A673 (cell line): ENCODE measurements at regions not wholly inside any gene's neighbourhood (a gene's known extent, or its start where the extent isn't known, plus 50 kb on each side); places are given as distances from the start of the nearest gene placed in this dataset.

Experiments
- BruUV-seq: library from RNA; stranded (reverse); fragments of 400-500 nt; replicated peaks from 2 replicates; lab custom pipeline; 2021; lab: Mats Ljungman, UMichigan
- CTCF ChIA-PET: fragments of 300-600 bp; sonication (Branson Sonifier 250); formaldehyde crosslinking; loops from one replicate; lab custom pipeline; 2022; ENCODE audit warnings: antibody characterized with exemption; lab: Charles Lee
- POLR2A ChIA-PET: fragments of 300-600 bp; sonication (Branson Sonifier 250); formaldehyde crosslinking; loops from one replicate; lab custom pipeline; 2022; ENCODE audit warnings: antibody characterized with exemption; ENCODE audit not compliant: low non-redundant PET; lab: Charles Lee
- DNase-seq: peaks from one replicate; pipeline ENCODE4 v3.0.0-alpha.2; 2015; ENCODE audit warnings: low spot score
- H3K27ac ChIP-seq: fragments of 200-600 bp; sonication (generic); 2 replicates; pipeline ENCODE4 v1.5.1; 2016; ENCODE audit warnings: mixed run types, low read depth, mild to moderate bottlenecking, mixed read lengths, antibody characterized with exemption, low read length; ENCODE audit not compliant: poor library complexity, severe bottlenecking
- H3K27me3 ChIP-seq: fragments of 200-600 bp; sonication (generic); replicated peaks from 2 replicates; pipeline ENCODE4 v1.6.1; 2017; ENCODE audit warnings: mixed run types, low read depth, mild to moderate bottlenecking, mixed read lengths, antibody characterized with exemption, low read length; ENCODE audit not compliant: insufficient read depth, poor library complexity
- H3K36me3 ChIP-seq: fragments of 200-600 bp; sonication (generic); 2 replicates; pipeline ENCODE4 v1.6.1; 2016; ENCODE audit warnings: mixed run types, mild to moderate bottlenecking, mixed read lengths, antibody characterized with exemption, low read length; ENCODE audit not compliant: insufficient read depth, poor library complexity, severe bottlenecking
- H3K4me1 ChIP-seq: fragments of 200-600 bp; sonication (generic); 2 replicates; pipeline ENCODE4 v1.6.1; 2017; ENCODE audit warnings: mixed run types, mild to moderate bottlenecking, mixed read lengths, antibody characterized with exemption, low read length; ENCODE audit not compliant: insufficient read depth, poor library complexity, severe bottlenecking
- H3K4me3 ChIP-seq: fragments of 200-600 bp; sonication (generic); 2 replicates; pipeline ENCODE4 v1.5.1; 2016; ENCODE audit warnings: low read depth, mixed run types, mild to moderate bottlenecking, mixed read lengths, low read length; ENCODE audit not compliant: poor library complexity, severe bottlenecking
- H3K9me3 ChIP-seq: fragments of 200-600 bp; sonication (generic); 2 replicates; pipeline ENCODE4 v1.6.1; 2016; ENCODE audit warnings: mixed run types, low read depth, mild to moderate bottlenecking, mixed read lengths, antibody characterized with exemption, low read length; ENCODE audit not compliant: poor library complexity, severe bottlenecking
- CTCF ChIP-seq: fragments of 300-800, 200-600 bp; sonication (generic); conservative IDR thresholded peaks from 2 replicates; pipeline ENCODE4 v1.5.1; 2017; ENCODE audit warnings: low read depth, mild to moderate bottlenecking, antibody characterized with exemption, low read length, moderate library complexity, mixed read lengths
- EZH2 ChIP-seq: fragments of 200-600 bp; sonication (generic); IDR thresholded peaks from 2 replicates; pipeline ENCODE4 v1.6.1; 2017; ENCODE audit warnings: borderline replicate concordance, low read depth, mild to moderate bottlenecking, mixed read lengths, antibody characterized with exemption, low read length; ENCODE audit not compliant: poor library complexity, severe bottlenecking
- intact Hi-C: fragments of 100-400 bp; cut with micrococcal nuclease; formaldehyde crosslinking; loops from one replicate; pipeline ENCODE4 v1.10.0; 2022; ENCODE audit not compliant: unreplicated experiment

GRCh38 chr18:26709897-26710296 lies 155.6 kb downstream of the AQP4 start:
- no TSS peak for BruUV-seq
- DNase-seq = no peak
- H3K27ac ChIP-seq = no peak overlapping the region
- ChIA-PET POLR2A (interaction anchor here (1.0 kb wide), 1 partner anchor 287 kb away, joined by 4 read pairs; no protein-coding TSS in a partner anchor), CTCF (no interaction called here)
- H3K27me3 ChIP-seq = no peaks in the 10 kb centered on the region
- intact Hi-C loops = no loop called here
- H3K4me3 ChIP-seq = no peak overlapping the region
- H3K9me3 ChIP-seq = no peaks in the 10 kb centered on the region
- TF ChIP-seq EZH2 (no peak), CTCF (no peak)
- H3K4me1 ChIP-seq = no peaks in the 10 kb centered on the region
- no peaks in the 10 kb centered on the region for H3K36me3 ChIP-seq

- no peak overlapping the region for H3K4me3 ChIP-seq
- intact Hi-C loops = no loop called here
- no peaks in the 10 kb centered on the region for H3K36me3 ChIP-seq
- no peak for TF ChIP-seq EZH2
- TF ChIP-seq CTCF = no peak
- no peaks in the 10 kb centered on the region for H3K4me1 ChIP-seq
- no peaks in the 10 kb centered on the region for H3K9me3 ChIP-seq
- no peaks in the 10 kb centered on the region for H3K27me3 ChIP-seq
- no peak for DNase-seq
- H3K27ac ChIP-seq = no peak overlapping the region
- no TSS peak for BruUV-seq
- CTCF ChIA-PET = no interaction called here
- POLR2A ChIA-PET = interaction anchor here (1.0 kb wide), 1 partner anchor 288 kb away, joined by 4 read pairs; no protein-coding TSS in a partner anchor
Observed at GRCh38 chr18:26708806-26709716, 156.4 kb downstream of the AQP4 start.

- no peak for DNase-seq
- intact Hi-C loops = no loop called here
- no peak for TF ChIP-seq EZH2
- TF ChIP-seq CTCF = no peak
- Histone ChIP-seq H3K9me3 (no peaks in the 10 kb centered on the region), H3K36me3 (no peaks in the 10 kb centered on the region), H3K4me3 (no peak overlapping the region), H3K4me1 (no peaks in the 10 kb centered on the region), H3K27ac (no peak overlapping the region), H3K27me3 (no peaks in the 10 kb centered on the region)
- ChIA-PET POLR2A (no interaction called here), CTCF (no interaction called here)
- BruUV-seq = no TSS peak
Observed at GRCh38 chr18:26706911-26707351, 158.6 kb downstream of the AQP4 start.
